ENCODE measurements at regions not wholly inside any gene's neighbourhood (a gene's known extent, or its start where the extent isn't known, plus 50 kb on each side); places are given as distances from the start of the nearest gene placed in this dataset.

- Mint-ChIP-seq H3K4me3 (no peak overlapping the region), H3K27me3 (ENCODE audit: low read depth) (no peaks in the 10 kb centered on the region), H3K9me3 (no peaks in the 10 kb centered on the region), H3K27ac (ENCODE audit: unreplicated experiment) (no peak overlapping the region), H3K4me1 (peaks cover 9% of the 10 kb centered on the region), H3K36me3 (ENCODE audit: low read depth) (no peaks in the 10 kb centered on the region)
- TF ChIP-seq CTCF (conservative IDR thresholded peaks at IDR 0.05) = no peak
- no peak for DNase-seq (ENCODE audit: low read depth, low spot score)
Observed at GRCh38 chr5:34570721-34571676, 85.1 kb upstream of the RAI14 start.

DNA sequence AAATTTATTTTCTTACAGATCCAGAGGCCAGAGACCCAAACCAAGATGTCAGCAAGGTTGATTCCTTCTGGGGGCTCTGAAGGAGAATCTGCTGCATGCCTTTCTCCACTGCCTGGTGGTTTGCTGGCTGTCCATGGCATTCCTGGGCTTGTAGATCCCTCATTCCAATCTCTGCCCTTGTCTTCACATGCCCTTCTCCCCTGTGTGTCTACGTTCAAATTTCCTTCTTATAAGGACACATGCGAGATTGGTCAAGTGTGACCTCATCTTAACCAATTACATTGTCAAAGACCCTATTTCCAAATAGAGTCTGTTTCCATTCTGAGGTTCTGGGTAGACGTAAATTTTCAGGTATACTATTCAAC lies 84.5 kb upstream of the RAI14 start:
- H3K27ac Mint-ChIP-seq (ENCODE audit: unreplicated experiment) = no peak overlapping the region
- no peaks in the 10 kb centered on the region for H3K9me3 Mint-ChIP-seq
- no peaks in the 10 kb centered on the region for H3K36me3 Mint-ChIP-seq (ENCODE audit: low read depth)
- no peaks in the 10 kb centered on the region for H3K27me3 Mint-ChIP-seq (ENCODE audit: low read depth)
- peaks cover 9% of the 10 kb centered on the region for H3K4me1 Mint-ChIP-seq
- no peak for TF ChIP-seq CTCF (conservative IDR thresholded peaks at IDR 0.05)
- no peak for DNase-seq (ENCODE audit: low read depth, low spot score)
- no peak overlapping the region for H3K4me3 Mint-ChIP-seq

GRCh38 chr5:34574936-34575467 lies 81.1 kb upstream of the RAI14 start:
- no peak overlapping the region for H3K27ac Mint-ChIP-seq (ENCODE audit: unreplicated experiment)

GRCh38 chr5:34576891-34577666 lies 79.0 kb upstream of the RAI14 start:
- no peak for DNase-seq (ENCODE audit: low read depth, low spot score)
- Mint-ChIP-seq H3K4me1 (peaks cover 8% of the 10 kb centered on the region), H3K4me3 (no peak overlapping the region), H3K36me3 (ENCODE audit: low read depth) (no peaks in the 10 kb centered on the region), H3K27me3 (ENCODE audit: low read depth) (no peaks in the 10 kb centered on the region), H3K27ac (ENCODE audit: unreplicated experiment) (no peak overlapping the region), H3K9me3 (no peaks in the 10 kb centered on the region)
- no peak for TF ChIP-seq CTCF (conservative IDR thresholded peaks at IDR 0.05)

More at GRCh38 chr5:34574936-34575467, 81.1 kb upstream of the RAI14 start:
- no peaks in the 10 kb centered on the region for H3K36me3 Mint-ChIP-seq (ENCODE audit: low read depth)
- DNase-seq (ENCODE audit: low read depth, low spot score) = no peak
- no peak overlapping the region for H3K4me3 Mint-ChIP-seq
- H3K27me3 Mint-ChIP-seq (ENCODE audit: low read depth) = no peaks in the 10 kb centered on the region
- no peak for TF ChIP-seq CTCF (conservative IDR thresholded peaks at IDR 0.05)
- peaks cover 9% of the 10 kb centered on the region for H3K4me1 Mint-ChIP-seq
- H3K9me3 Mint-ChIP-seq = no peaks in the 10 kb centered on the region

- Mint-ChIP-seq H3K27me3 (ENCODE audit: low read depth) (no peaks in the 10 kb centered on the region), H3K9me3 (no peaks in the 10 kb centered on the region), H3K4me3 (no peak overlapping the region), H3K27ac (ENCODE audit: unreplicated experiment) (peak overlapping the region; percentile 73), H3K36me3 (ENCODE audit: low read depth) (no peaks in the 10 kb centered on the region), H3K4me1 (peaks cover 8% of the 10 kb centered on the region)
- no peak for TF ChIP-seq CTCF (conservative IDR thresholded peaks at IDR 0.05)
- no peak for DNase-seq (ENCODE audit: low read depth, low spot score)
Observed at GRCh38 chr5:34578962-34579361, 77.2 kb upstream of the RAI14 start.

All from neural crest cell (in vitro differentiated cells).